Right atrium auricular region (tissue), 2 donors: ENCODE measurements at regions not wholly inside any gene's neighbourhood (a gene's known extent, or its start where the extent isn't known, plus 50 kb on each side); places are given as distances from the start of the nearest gene placed in this dataset.

Experiments
- DNase-seq: peaks from one replicate; pipeline ENCODE4 v3.0.0-alpha.2; 2019; ENCODE audit warnings: low spot score
- H3K27ac ChIP-seq, 2 donors: fragments of 200-600 bp; sonication (generic); 1 replicate in 1 of 2; 2 replicates in 1 of 2; pipeline ENCODE4 v1.5.1; 2016 to 2019
- H3K27me3 ChIP-seq, 2 donors: fragments of 200-600 bp; sonication (generic); one replicate each; pipeline versions ENCODE4 v1.5.1 to v1.6.0; 2017 to 2019
- H3K36me3 ChIP-seq: fragments of 200-600 bp; sonication (generic); one replicate; pipeline ENCODE4 v1.5.1; 2016
- H3K4me1 ChIP-seq, 2 donors: fragments of 200-600 bp; sonication (generic); one replicate each; pipeline versions ENCODE4 v1.5.1 to v1.6.0; 2017 to 2019
- H3K4me3 ChIP-seq, 2 donors: fragments of 200-600 bp; sonication (generic); 1 replicate in 1 of 2; 2 replicates in 1 of 2; pipeline ENCODE4 v1.5.1; 2017 to 2019; ENCODE audit warnings: mild to moderate bottlenecking in 1 of 2, moderate library complexity in 1 of 2
- H3K9me3 ChIP-seq, 2 donors: fragments of 200-600 bp; sonication (generic); one replicate each; pipeline ENCODE4 v1.5.1; 2019
- TF ChIP-seq, protein P1 (sequence below), 2 donors: fragments of 200-600 bp; sonication (generic); IDR thresholded peaks; one replicate each; pipeline ENCODE4 v1.5.1; 2019; ENCODE audit warnings: antibody characterized with exemption in 2 of 2

GRCh38 chr18:34600874-34601656 is 109.0 kb upstream of the DTNA start:
- Histone ChIP-seq H3K27ac (no peak overlapping the region), H3K36me3 (no peaks in the 10 kb centered on the region), H3K4me3 (no peak overlapping the region), H3K9me3 (no peaks in the 10 kb centered on the region), H3K27me3 (no peaks in the 10 kb centered on the region), H3K4me1 (peaks cover 0 to 21% of the 10 kb centered on the region in 2 donors)
- no peak for DNase-seq
- TF ChIP-seq, protein P1, sequence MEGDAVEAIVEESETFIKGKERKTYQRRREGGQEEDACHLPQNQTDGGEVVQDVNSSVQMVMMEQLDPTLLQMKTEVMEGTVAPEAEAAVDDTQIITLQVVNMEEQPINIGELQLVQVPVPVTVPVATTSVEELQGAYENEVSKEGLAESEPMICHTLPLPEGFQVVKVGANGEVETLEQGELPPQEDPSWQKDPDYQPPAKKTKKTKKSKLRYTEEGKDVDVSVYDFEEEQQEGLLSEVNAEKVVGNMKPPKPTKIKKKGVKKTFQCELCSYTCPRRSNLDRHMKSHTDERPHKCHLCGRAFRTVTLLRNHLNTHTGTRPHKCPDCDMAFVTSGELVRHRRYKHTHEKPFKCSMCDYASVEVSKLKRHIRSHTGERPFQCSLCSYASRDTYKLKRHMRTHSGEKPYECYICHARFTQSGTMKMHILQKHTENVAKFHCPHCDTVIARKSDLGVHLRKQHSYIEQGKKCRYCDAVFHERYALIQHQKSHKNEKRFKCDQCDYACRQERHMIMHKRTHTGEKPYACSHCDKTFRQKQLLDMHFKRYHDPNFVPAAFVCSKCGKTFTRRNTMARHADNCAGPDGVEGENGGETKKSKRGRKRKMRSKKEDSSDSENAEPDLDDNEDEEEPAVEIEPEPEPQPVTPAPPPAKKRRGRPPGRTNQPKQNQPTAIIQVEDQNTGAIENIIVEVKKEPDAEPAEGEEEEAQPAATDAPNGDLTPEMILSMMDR (IDR thresholded peaks at IDR 0.05) = no peak

GRCh38 chr18:34604591-34604990 is 105.5 kb upstream of the DTNA start:
- Histone ChIP-seq H3K27me3 (no peaks in the 10 kb centered on the region), H3K4me3 (no peak overlapping the region), H3K9me3 (no peaks in the 10 kb centered on the region), H3K4me1 (peaks cover 0 to 29% of the 10 kb centered on the region in 2 donors), H3K27ac (no peak overlapping the region), H3K36me3 (no peaks in the 10 kb centered on the region)
- TF ChIP-seq, protein P1 (IDR thresholded peaks at IDR 0.05) = no peak
- no peak for DNase-seq

DNA sequence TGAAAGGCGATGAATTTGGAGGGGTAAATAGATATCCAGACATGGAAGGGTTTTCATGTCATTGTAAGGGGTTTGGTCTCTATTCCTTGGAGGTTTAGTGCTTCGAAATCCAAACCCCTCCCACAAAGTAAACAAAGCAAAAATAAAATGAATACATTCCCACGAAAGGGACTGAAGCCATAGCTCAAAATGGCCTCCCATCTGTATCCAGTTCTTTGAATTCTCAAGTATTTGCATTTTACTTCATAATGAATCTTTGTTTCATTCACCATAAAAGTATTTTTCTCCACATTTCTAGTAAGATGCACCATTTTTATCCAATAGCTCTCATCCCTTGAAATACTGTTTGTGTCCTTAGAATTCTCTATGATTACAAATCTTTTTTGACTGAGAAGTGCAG is 103.2 kb upstream of the DTNA start:
- DNase-seq = no peak
- no peaks in the 10 kb centered on the region for H3K27me3 ChIP-seq
- no peak overlapping the region for H3K27ac ChIP-seq
- no peaks in the 10 kb centered on the region for H3K9me3 ChIP-seq
- H3K4me3 ChIP-seq = no peak overlapping the region
- H3K4me1 ChIP-seq = peaks cover 0 to 35% of the 10 kb centered on the region in 2 donors
- no peaks in the 10 kb centered on the region for H3K36me3 ChIP-seq
- TF ChIP-seq, protein P1 (IDR thresholded peaks at IDR 0.05) = no peak

DNA sequence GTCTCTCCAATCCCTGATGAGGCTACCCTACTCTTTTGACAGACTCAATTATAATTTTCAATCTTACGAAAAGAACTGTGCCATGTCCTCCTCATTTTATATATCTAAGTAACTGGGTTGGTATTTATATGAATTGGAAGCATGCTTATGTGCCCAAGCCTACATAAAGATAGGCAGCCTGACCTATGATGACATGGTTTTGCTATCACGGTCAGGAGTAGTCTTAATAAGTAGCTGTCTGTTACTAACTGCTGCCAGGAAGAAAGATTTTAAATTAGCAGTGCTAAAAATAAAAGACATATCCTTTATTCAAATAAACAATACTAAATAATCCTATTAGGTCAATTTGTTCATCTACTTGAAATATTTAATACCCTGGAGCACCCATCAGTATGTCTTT is 102.0 kb upstream of the DTNA start:
- TF ChIP-seq, protein P1 (IDR thresholded peaks at IDR 0.05) = no peak
- peaks cover 0 to 42% of the 10 kb centered on the region in 2 donors for H3K4me1 ChIP-seq

DNA sequence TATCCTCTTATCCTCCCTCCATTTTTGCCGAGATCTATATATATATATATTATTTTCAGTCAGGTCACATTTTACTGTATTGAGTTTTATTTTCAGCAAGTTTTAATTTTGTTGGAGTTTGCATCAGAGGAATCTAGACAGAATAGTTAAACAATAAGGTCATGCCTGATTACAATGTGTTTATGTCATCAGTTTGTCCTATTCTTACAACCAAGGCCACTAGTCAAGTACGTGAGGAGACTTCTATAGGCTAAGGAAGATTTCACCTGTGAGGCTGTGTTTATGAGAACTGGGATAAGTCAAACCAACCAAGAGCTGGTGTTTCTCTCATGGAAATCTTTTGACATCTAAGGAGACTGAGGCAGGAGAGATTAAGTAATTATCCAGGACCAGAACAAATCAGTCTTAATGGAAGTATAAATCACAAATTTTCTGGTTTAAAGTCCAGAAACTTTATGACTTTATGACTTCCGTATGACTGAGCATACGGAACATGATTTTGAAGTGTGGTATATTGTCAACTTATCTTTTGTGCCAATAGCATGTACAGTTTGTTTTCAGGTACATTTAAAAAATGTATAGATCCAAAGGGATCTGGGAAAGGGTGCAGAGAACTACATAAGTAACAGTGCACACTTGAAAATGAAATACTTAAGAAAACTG is 100.0 kb upstream of the DTNA start:
- no peak for DNase-seq
- Histone ChIP-seq H3K4me1 (peaks cover 0 to 37% of the 10 kb centered on the region in 2 donors), H3K36me3 (no peaks in the 10 kb centered on the region), H3K4me3 (no peak overlapping the region), H3K27ac (peak overlapping the region in 1 of 2 donors; percentile 3), H3K27me3 (no peaks in the 10 kb centered on the region), H3K9me3 (no peaks in the 10 kb centered on the region)
- TF ChIP-seq, protein P1 (IDR thresholded peaks at IDR 0.05) = no peak

More for the DNA sequence above, 102.0 kb upstream of the DTNA start:
- Histone ChIP-seq H3K9me3 (no peaks in the 10 kb centered on the region), H3K27me3 (no peaks in the 10 kb centered on the region), H3K27ac (peak overlapping the region in 1 of 2 donors; percentile 48), H3K36me3 (no peaks in the 10 kb centered on the region), H3K4me3 (no peak overlapping the region)
- no peak for DNase-seq
